Fibroblast of peridontal ligament (primary cell): ENCODE measurements at regions not wholly inside any gene's neighbourhood (a gene's known extent, or its start where the extent isn't known, plus 50 kb on each side); places are given as distances from the start of the nearest gene placed in this dataset.
"Not testable (repeated sequence)": the region's sequence is repeated elsewhere in the genome, so short reads cannot be mapped to it uniquely, and the experiment has no call there.

Experiments used
- DNase-seq: peaks from one replicate; pipeline ENCODE4 v3.0.0-alpha.2; 2010; ENCODE audit errors: extremely low read depth

- DNase-seq = no peak
Measured at GRCh38 chr9:129317179-129318011, 139.3 kb upstream of the IER5L start.

GRCh38 chr9:129316281-129317030 is 138.4 kb upstream of the IER5L start:
- DNase-seq = no peak

GRCh38 chr9:129313331-129313955 is 135.4 kb upstream of the IER5L start:
- no peak for DNase-seq

GRCh38 chr9:129312251-129313122 is 134.4 kb upstream of the IER5L start:
- no peak for DNase-seq

GRCh38 chr9:129311643-129312042 is 133.6 kb upstream of the IER5L start:
- no peak for DNase-seq

GRCh38 chr9:129310666-129311350 is 132.7 kb upstream of the IER5L start:
- peak; percentile 40 for DNase-seq

GRCh38 chr9:129309906-129310305 is 131.8 kb upstream of the IER5L start:
- no peak for DNase-seq

- DNase-seq = no peak
Measured at GRCh38 chr9:129309041-129309430, 131.0 kb upstream of the IER5L start.

GRCh38 chr9:129307227-129307970 is 129.3 kb upstream of the IER5L start:
- no peak for DNase-seq

GRCh38 chr9:129306318-129306973 is 128.4 kb upstream of the IER5L start:
- DNase-seq = no peak

GRCh38 chr9:129305246-129305645 is 127.2 kb upstream of the IER5L start:
- no peak for DNase-seq

- DNase-seq = no peak
Measured at GRCh38 chr9:129301941-129302340, 123.9 kb upstream of the IER5L start.

GRCh38 chr9:129296195-129296594 is 118.1 kb upstream of the IER5L start:
- not testable (repeated sequence) for DNase-seq

- DNase-seq = no peak
Measured at GRCh38 chr9:129291041-129291501, 113.0 kb upstream of the IER5L start.

GRCh38 chr9:129290606-129291005 is 112.5 kb upstream of the IER5L start:
- DNase-seq = no peak

GRCh38 chr9:129289883-129290282 is 111.8 kb upstream of the IER5L start:
- DNase-seq = no peak

- no peak for DNase-seq
Measured at GRCh38 chr9:129289131-129289731, 111.2 kb upstream of the IER5L start.

- no peak for DNase-seq
Measured at GRCh38 chr9:129287619-129288305, 109.7 kb upstream of the IER5L start.
